ENCODE measurements at regions not wholly inside any gene's neighbourhood (a gene's known extent, or its start where the extent isn't known, plus 50 kb on each side); places are given as distances from the start of the nearest gene placed in this dataset.

DNA sequence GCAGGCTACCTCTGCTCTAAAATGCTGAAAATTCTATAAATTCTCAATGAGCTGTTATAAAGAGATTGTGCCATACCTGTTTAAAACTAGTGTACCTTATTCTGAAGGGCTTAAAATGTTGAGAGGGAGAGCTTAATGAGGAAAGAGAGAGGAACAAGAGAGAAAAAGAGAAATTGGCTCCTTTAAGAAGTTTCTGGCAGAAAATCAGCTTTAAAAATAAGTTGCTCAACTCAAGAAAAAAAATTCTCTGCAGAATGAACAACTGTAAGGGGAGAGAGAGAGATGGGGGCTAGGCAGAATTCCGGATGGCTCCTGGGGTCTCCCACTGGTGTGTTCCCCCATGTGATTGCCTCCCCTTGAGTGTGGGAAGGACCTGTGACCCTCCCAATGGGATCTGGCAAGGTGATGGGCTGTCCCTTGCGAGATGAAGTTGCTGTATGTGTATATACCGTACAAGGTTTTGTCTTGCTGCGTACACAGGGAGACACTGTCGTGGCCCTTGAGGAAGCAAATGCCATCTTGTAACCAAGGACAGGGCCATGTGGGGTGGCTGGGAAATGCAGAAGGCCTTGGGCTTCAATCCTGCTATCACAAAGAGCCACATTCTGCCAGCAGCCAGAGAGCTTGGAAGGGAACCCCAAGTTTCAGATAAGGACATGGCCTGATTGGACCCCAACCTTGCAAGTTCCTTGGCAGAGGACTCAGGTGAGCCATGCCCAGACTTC, 64.3 kb upstream of the S1PR3 start:
- in situ Hi-C loops (cut with MboI; ENCODE audit: low pct_unique_long_range_greater_than_20kb, low sequenced_read_pairs): no loop called here
- no peak for DNase-seq

DNA sequence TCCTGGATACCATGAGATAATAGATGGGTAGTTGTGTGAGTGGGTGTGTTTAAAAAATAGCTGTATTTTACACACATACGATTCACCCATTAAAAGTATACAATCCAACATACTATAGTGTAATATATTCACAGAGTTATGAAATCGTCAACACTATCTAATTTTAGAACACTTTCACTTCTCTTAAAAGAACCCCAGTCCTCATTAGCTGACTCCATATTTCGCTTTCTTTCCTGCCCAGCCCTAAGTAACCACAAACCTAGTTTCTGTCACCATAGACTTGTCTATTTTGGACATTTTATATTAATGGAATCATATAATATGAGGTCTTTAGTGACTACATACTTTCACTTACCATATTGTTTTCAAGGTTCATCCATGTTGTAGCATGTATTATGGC, 63.8 kb upstream of the S1PR3 start:
- no peak for DNase-seq
- in situ Hi-C loops (cut with MboI; ENCODE audit: low pct_unique_long_range_greater_than_20kb, low sequenced_read_pairs): no loop called here

DNA sequence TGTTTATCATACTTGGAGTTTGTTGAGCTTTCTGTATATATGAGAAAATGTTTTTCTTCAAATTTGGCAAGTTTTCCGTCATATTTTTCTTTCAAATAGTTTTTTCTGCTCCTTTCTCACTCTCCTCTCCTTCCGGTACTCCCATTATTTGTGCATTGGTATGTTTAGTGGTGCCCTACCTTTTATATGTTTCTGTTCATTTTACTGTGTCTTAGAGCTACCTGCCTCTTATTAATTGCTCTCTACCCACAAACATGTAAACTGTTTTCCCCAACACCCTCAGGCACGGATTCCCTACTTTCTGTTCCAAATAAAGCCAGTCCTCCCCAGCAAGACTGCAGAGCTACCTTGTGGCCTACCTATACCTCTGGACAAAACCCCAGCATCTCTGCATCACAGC, 60.6 kb upstream of the S1PR3 start:
- DNase-seq: no peak
- in situ Hi-C loops (cut with MboI; ENCODE audit: low pct_unique_long_range_greater_than_20kb, low sequenced_read_pairs): no loop called here

DNA sequence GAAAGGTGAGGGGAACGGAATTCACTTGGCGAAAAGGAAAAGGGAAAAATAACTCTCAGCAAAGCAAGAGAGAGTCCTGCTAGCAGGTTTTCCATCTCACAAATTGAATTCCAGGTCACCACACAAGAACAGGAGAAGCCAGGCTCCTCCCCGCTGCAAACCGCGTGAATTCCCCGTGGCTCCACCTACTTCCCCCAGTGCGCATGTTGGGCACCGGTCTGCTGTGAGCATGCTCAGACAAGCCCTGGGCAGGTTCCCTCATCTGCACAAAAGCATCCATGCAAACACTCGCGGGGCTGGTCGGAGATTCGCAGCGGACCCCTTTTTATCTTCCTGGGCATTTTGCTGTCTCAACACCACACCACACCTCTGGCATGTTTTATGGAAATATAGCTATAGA, 58.5 kb upstream of the S1PR3 start:
- DNase-seq: no peak
- in situ Hi-C loops (cut with MboI; ENCODE audit: low pct_unique_long_range_greater_than_20kb, low sequenced_read_pairs): no loop called here

DNA sequence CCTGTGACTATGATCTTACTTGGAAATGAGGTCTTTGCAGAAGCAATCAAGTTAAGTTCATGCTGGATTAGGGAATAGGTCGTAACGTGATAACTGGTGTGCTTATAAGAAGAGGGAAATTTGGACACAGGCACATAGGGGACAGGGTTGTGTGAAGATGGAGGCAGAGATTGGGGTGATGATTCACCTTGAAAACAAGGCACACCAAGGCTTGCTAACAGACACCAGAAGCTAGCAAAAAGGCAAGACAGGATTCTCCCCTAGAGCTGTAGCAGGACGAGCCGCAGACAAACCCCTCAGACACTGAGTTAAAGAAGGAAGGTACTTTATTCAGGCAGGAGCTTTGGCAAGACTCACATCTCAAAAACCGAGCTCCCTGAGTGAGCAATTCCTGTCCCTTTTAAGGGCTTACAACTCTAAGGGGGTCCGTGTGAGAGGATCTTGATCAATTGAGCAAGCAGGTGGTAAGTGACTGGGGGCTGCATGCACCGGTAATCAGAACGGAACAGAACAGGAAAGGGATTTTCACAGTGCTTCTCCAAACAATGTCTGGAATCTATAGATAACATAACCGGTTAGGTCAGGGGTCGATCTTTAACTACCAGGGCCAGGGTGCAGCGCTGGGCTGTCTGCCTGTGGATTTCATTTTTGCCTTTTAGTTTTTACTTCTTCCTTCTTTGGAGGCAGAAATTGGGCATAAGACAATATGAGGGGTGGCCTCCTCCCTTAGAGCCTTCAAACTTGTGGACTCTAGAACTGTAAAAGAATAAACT, 57.5 kb upstream of the S1PR3 start:
- no peak for DNase-seq

DNA sequence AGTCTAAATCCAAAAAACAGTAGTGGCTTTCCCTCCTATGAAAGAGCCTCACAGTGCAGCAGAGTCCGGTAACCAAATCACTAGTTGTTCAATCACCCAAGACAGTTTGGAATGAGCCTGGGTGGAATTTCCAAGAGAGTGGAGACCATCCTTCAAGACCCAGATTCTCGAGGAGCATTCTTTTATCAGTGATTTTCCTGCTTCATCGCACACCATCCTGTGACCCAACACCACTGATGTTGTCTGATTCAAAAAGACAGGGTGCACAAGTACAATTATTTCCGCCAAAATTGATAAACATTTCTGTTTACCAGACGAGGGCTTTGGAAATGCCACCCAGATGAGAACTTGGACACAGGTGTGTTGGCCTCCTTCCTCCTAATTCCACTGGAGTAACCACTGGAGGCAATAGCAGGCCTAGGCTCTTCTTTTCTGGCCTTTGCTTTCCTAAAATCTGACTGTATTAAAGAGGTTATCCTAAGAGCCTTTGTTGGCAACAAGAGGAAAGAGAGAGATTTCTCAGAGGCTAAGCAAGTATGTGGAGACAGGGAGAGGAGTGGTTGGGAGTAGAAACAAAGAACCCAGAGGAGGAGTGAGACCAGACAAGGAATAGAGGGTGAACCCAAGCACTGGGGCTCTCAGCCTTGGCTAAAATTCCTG, 56.3 kb upstream of the S1PR3 start:
- in situ Hi-C loops (cut with MboI; ENCODE audit: low pct_unique_long_range_greater_than_20kb, low sequenced_read_pairs): no loop called here
- DNase-seq: no peak

More for the DNA sequence above, 57.5 kb upstream of the S1PR3 start:
- in situ Hi-C loops (cut with MboI; ENCODE audit: low pct_unique_long_range_greater_than_20kb, low sequenced_read_pairs): no loop called here

DNA sequence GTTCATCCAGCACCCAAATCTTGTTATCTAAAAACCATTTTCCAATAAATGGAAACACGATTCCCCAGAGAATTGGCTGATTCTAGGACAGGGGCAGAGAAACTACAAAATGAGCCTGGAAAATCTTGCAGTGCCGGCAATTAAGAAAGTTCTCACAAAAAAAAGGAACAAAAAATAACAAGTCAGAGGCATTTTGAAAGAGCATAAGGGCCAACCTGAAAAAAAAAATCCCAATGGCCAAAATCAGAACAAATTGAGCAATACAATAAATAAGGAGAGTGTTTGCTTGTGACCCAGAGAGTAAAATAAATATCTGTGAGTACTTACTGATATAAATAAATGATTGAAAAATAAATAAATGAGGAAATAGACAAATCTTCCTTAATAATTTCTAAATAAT, 55.1 kb upstream of the S1PR3 start:
- DNase-seq: no peak
- in situ Hi-C loops (cut with MboI; ENCODE audit: low pct_unique_long_range_greater_than_20kb, low sequenced_read_pairs): no loop called here

DNA sequence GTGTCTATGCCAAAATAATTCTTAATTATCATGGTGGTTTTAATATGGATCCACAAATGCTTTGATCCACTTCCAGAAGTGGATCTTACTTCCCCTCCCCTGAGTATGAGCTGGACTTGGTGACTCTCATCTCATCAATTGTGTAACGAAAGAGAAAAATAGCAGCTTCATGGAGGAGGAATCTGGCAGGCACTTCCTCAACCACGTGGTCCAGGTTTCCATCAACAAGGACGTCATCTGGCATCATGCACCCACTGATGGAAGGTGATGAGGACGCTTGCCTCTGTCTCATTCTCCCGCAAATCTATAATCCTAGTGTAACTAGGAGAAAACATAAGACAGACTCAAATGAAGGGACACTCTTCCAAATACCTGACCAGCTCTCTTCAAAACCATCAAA, 54.6 kb upstream of the S1PR3 start:
- in situ Hi-C loops (cut with MboI; ENCODE audit: low pct_unique_long_range_greater_than_20kb, low sequenced_read_pairs): no loop called here
- no peak for DNase-seq

DNA sequence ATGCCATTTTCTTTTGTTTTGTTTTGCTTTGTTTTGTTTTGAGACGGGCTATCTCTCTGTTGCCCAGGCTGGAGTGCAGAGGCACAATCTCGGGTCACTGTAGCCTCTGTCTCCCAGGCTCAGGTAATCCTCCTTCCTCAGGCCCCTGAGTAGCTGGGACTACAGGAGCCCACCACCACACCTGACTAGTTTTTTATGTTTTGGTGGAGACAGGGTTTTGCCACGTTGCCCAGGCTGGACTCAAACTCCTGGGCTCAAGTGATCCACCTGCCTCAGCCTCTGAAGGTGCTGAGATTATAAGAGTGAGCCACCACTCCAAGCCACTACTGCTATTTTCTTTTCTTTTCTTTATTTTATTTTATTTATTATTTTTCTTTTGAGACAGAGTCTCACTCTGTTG, 54.0 kb upstream of the S1PR3 start:
- in situ Hi-C loops (cut with MboI; ENCODE audit: low pct_unique_long_range_greater_than_20kb, low sequenced_read_pairs): no loop called here
- no peak for DNase-seq

DNA sequence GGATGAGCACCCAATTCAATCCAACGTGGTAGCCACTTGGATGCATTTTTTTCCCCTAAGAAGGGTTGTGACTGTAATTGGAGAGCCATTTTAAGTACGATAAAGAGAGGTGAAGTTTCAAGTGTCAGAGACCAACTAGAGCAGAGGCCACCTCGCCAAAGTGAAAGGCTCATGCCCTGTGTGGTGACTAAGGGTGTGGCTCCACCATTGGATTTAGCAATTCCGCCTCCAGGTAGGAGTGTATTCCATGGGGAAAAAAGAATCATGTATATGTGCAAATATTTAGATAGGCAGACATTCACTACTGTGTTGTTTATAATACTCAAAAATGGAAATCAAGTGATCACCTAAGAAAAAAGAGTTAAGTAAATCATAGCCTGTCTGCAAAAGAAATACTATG, 53.1 kb upstream of the S1PR3 start:
- in situ Hi-C loops (cut with MboI; ENCODE audit: low pct_unique_long_range_greater_than_20kb, low sequenced_read_pairs): no loop called here
- no peak for DNase-seq

Data from KBM-7 (cell line).